ENCODE measurements at regions not wholly inside any gene's neighbourhood (a gene's known extent, or its start where the extent isn't known, plus 50 kb on each side); places are given as distances from the start of the nearest gene placed in this dataset.
"Not testable (repeated sequence)": the region's sequence is repeated elsewhere in the genome, so short reads cannot be mapped to it uniquely, and the experiment has no call there.

- WGBS, 2 experiments (ENCODE audit: insufficient coverage in 2 of 2), result 82 to 90% methylated on average over 2 of the region's 2 CpGs
- H3K4me1 ChIP-seq (ENCODE audit: control insufficient read depth, insufficient read depth, low read length, poor library complexity, severe bottlenecking), result no peaks in the 10 kb centered on the region
- no peaks in the 10 kb centered on the region for H3K36me3 ChIP-seq (ENCODE audit: control insufficient read depth, insufficient read depth, low read length)
- H3K9me3 ChIP-seq (ENCODE audit: control insufficient read depth, low read length), result no peaks in the 10 kb centered on the region
- no peak overlapping the region for H3K4me3 ChIP-seq (ENCODE audit: extremely low read depth, insufficient read depth, low read length, poor library complexity, severe bottlenecking)
- no peak overlapping the region for H3K27ac ChIP-seq (ENCODE audit: low read depth, low read length, severe bottlenecking)
These were observed 421.2 kb upstream of the EYS start for GRCh38 chr6:66128243-66128642.

GRCh38 chr6:66127061-66127460 lies 420.0 kb upstream of the EYS start:
- H3K4me1 ChIP-seq (ENCODE audit: control insufficient read depth, insufficient read depth, low read length, poor library complexity, severe bottlenecking), result no peaks in the 10 kb centered on the region
- no peak overlapping the region for H3K27ac ChIP-seq (ENCODE audit: low read depth, low read length, severe bottlenecking)
- WGBS, 2 experiments (ENCODE audit: insufficient coverage in 2 of 2), result 67 to 86% methylated on average over 1 to 2 of the region's 5 CpGs

GRCh38 chr6:66126358-66126757 lies 419.3 kb upstream of the EYS start:
- Histone ChIP-seq H3K4me3 (ENCODE audit: extremely low read depth, insufficient read depth, low read length, poor library complexity, severe bottlenecking) (no peak overlapping the region), H3K9me3 (ENCODE audit: control insufficient read depth, low read length) (no peaks in the 10 kb centered on the region), H3K36me3 (ENCODE audit: control insufficient read depth, insufficient read depth, low read length) (no peaks in the 10 kb centered on the region), H3K27ac (ENCODE audit: low read depth, low read length, severe bottlenecking) (no peak overlapping the region), H3K4me1 (ENCODE audit: control insufficient read depth, insufficient read depth, low read length, poor library complexity, severe bottlenecking) (no peaks in the 10 kb centered on the region)
- WGBS, 2 experiments (ENCODE audit: insufficient coverage in 2 of 2), result 94 to 100% methylated on average over 1 to 2 of the region's 3 CpGs

More at GRCh38 chr6:66127061-66127460, 420.0 kb upstream of the EYS start:
- Histone ChIP-seq H3K9me3 (ENCODE audit: control insufficient read depth, low read length) (no peaks in the 10 kb centered on the region), H3K4me3 (ENCODE audit: extremely low read depth, insufficient read depth, low read length, poor library complexity, severe bottlenecking) (no peak overlapping the region), H3K36me3 (ENCODE audit: control insufficient read depth, insufficient read depth, low read length) (no peaks in the 10 kb centered on the region)

GRCh38 chr6:66103954-66104353 lies 396.9 kb upstream of the EYS start:
- peak overlapping the region; percentile 1 for H3K27ac ChIP-seq (ENCODE audit: low read depth, low read length, severe bottlenecking)
- no peak overlapping the region for H3K4me3 ChIP-seq (ENCODE audit: extremely low read depth, insufficient read depth, low read length, poor library complexity, severe bottlenecking)
- H3K9me3 ChIP-seq (ENCODE audit: control insufficient read depth, low read length), result peaks cover 7% of the 10 kb centered on the region
- 67% methylated on average over 1 of the region's 3 CpGs; no CpG with 5 or more reads in 1 of the 2 experiments for WGBS, 2 experiments (ENCODE audit: insufficient coverage in 2 of 2)
- H3K4me1 ChIP-seq (ENCODE audit: control insufficient read depth, insufficient read depth, low read length, poor library complexity, severe bottlenecking), result no peaks in the 10 kb centered on the region
- no peaks in the 10 kb centered on the region for H3K36me3 ChIP-seq (ENCODE audit: control insufficient read depth, insufficient read depth, low read length)

GRCh38 chr6:66103354-66103753 lies 396.3 kb upstream of the EYS start:
- no CpG with 5 or more reads among the region's 1 CpG for WGBS, 2 experiments (ENCODE audit: insufficient coverage in 2 of 2)
- H3K27ac ChIP-seq (ENCODE audit: low read depth, low read length, severe bottlenecking), result peak overlapping the region; percentile 1
- H3K4me1 ChIP-seq (ENCODE audit: control insufficient read depth, insufficient read depth, low read length, poor library complexity, severe bottlenecking), result no peaks in the 10 kb centered on the region
- no peaks in the 10 kb centered on the region for H3K36me3 ChIP-seq (ENCODE audit: control insufficient read depth, insufficient read depth, low read length)
- H3K4me3 ChIP-seq (ENCODE audit: extremely low read depth, insufficient read depth, low read length, poor library complexity, severe bottlenecking), result no peak overlapping the region
- H3K9me3 ChIP-seq (ENCODE audit: control insufficient read depth, low read length), result peaks cover 7% of the 10 kb centered on the region

GRCh38 chr6:66096679-66097078 lies 389.7 kb upstream of the EYS start:
- no peak overlapping the region for H3K4me3 ChIP-seq (ENCODE audit: extremely low read depth, insufficient read depth, low read length, poor library complexity, severe bottlenecking)
- 93 to 94% methylated on average over 17 to 21 of the region's 26 CpGs for WGBS, 2 experiments (ENCODE audit: insufficient coverage in 2 of 2)
- H3K36me3 ChIP-seq (ENCODE audit: control insufficient read depth, insufficient read depth, low read length), result no peaks in the 10 kb centered on the region
- H3K27ac ChIP-seq (ENCODE audit: low read depth, low read length, severe bottlenecking), result no peak overlapping the region
- H3K4me1 ChIP-seq (ENCODE audit: control insufficient read depth, insufficient read depth, low read length, poor library complexity, severe bottlenecking), result no peaks in the 10 kb centered on the region
- no peaks in the 10 kb centered on the region for H3K9me3 ChIP-seq (ENCODE audit: control insufficient read depth, low read length)

GRCh38 chr6:66094615-66095014 lies 387.6 kb upstream of the EYS start:
- no peaks in the 10 kb centered on the region for H3K36me3 ChIP-seq (ENCODE audit: control insufficient read depth, insufficient read depth, low read length)
- H3K9me3 ChIP-seq (ENCODE audit: control insufficient read depth, low read length), result no peaks in the 10 kb centered on the region
- H3K4me1 ChIP-seq (ENCODE audit: control insufficient read depth, insufficient read depth, low read length, poor library complexity, severe bottlenecking), result no peaks in the 10 kb centered on the region
- H3K4me3 ChIP-seq (ENCODE audit: extremely low read depth, insufficient read depth, low read length, poor library complexity, severe bottlenecking), result no peak overlapping the region
- WGBS, 2 experiments (ENCODE audit: insufficient coverage in 2 of 2), result 92 to 95% methylated on average over 17 to 19 of the region's 27 CpGs
- H3K27ac ChIP-seq (ENCODE audit: low read depth, low read length, severe bottlenecking), result no peak overlapping the region

GRCh38 chr6:66092306-66092705 lies 385.3 kb upstream of the EYS start:
- not testable (repeated sequence) for H3K27ac ChIP-seq (ENCODE audit: low read depth, low read length, severe bottlenecking); H3K9me3 ChIP-seq (ENCODE audit: control insufficient read depth, low read length); H3K36me3 ChIP-seq (ENCODE audit: control insufficient read depth, insufficient read depth, low read length); H3K4me3 ChIP-seq (ENCODE audit: extremely low read depth, insufficient read depth, low read length, poor library complexity, severe bottlenecking); H3K4me1 ChIP-seq (ENCODE audit: control insufficient read depth, insufficient read depth, low read length, poor library complexity, severe bottlenecking)
- WGBS, 2 experiments (ENCODE audit: insufficient coverage in 2 of 2), result no CpG with 5 or more reads among the region's 1 CpG

GRCh38 chr6:66086532-66086931 lies 379.5 kb upstream of the EYS start:
- Histone ChIP-seq H3K36me3 (ENCODE audit: control insufficient read depth, insufficient read depth, low read length) (no peaks in the 10 kb centered on the region), H3K9me3 (ENCODE audit: control insufficient read depth, low read length) (no peaks in the 10 kb centered on the region), H3K27ac (ENCODE audit: low read depth, low read length, severe bottlenecking) (no peak overlapping the region), H3K4me3 (ENCODE audit: extremely low read depth, insufficient read depth, low read length, poor library complexity, severe bottlenecking) (no peak overlapping the region), H3K4me1 (ENCODE audit: control insufficient read depth, insufficient read depth, low read length, poor library complexity, severe bottlenecking) (no peaks in the 10 kb centered on the region)

- H3K9me3 ChIP-seq (ENCODE audit: control insufficient read depth, low read length), result no peaks in the 10 kb centered on the region
- WGBS, 2 experiments (ENCODE audit: insufficient coverage in 2 of 2), result 100% methylated on average over 1 of the region's 1 CpG; no CpG with 5 or more reads in 1 of the 2 experiments
- H3K4me1 ChIP-seq (ENCODE audit: control insufficient read depth, insufficient read depth, low read length, poor library complexity, severe bottlenecking), result no peaks in the 10 kb centered on the region
- no peaks in the 10 kb centered on the region for H3K36me3 ChIP-seq (ENCODE audit: control insufficient read depth, insufficient read depth, low read length)
- H3K27ac ChIP-seq (ENCODE audit: low read depth, low read length, severe bottlenecking), result no peak overlapping the region
- H3K4me3 ChIP-seq (ENCODE audit: extremely low read depth, insufficient read depth, low read length, poor library complexity, severe bottlenecking), result no peak overlapping the region
These were observed 375.9 kb upstream of the EYS start for GRCh38 chr6:66082914-66083313.

- no peak overlapping the region for H3K27ac ChIP-seq (ENCODE audit: low read depth, low read length, severe bottlenecking)
- no peak overlapping the region for H3K4me3 ChIP-seq (ENCODE audit: extremely low read depth, insufficient read depth, low read length, poor library complexity, severe bottlenecking)
- no peaks in the 10 kb centered on the region for H3K36me3 ChIP-seq (ENCODE audit: control insufficient read depth, insufficient read depth, low read length)
- H3K9me3 ChIP-seq (ENCODE audit: control insufficient read depth, low read length), result no peaks in the 10 kb centered on the region
- H3K4me1 ChIP-seq (ENCODE audit: control insufficient read depth, insufficient read depth, low read length, poor library complexity, severe bottlenecking), result no peaks in the 10 kb centered on the region
These were observed 361.9 kb upstream of the EYS start for GRCh38 chr6:66068907-66069306.

- H3K36me3 ChIP-seq (ENCODE audit: control insufficient read depth, insufficient read depth, low read length), result no peaks in the 10 kb centered on the region
- H3K9me3 ChIP-seq (ENCODE audit: control insufficient read depth, low read length), result no peaks in the 10 kb centered on the region
- H3K4me1 ChIP-seq (ENCODE audit: control insufficient read depth, insufficient read depth, low read length, poor library complexity, severe bottlenecking), result no peaks in the 10 kb centered on the region
- no peak overlapping the region for H3K4me3 ChIP-seq (ENCODE audit: extremely low read depth, insufficient read depth, low read length, poor library complexity, severe bottlenecking)
- H3K27ac ChIP-seq (ENCODE audit: low read depth, low read length, severe bottlenecking), result no peak overlapping the region
These were observed 361.0 kb upstream of the EYS start for GRCh38 chr6:66068033-66068432.
